K562 (cell line): ENCODE measurements at regions not wholly inside any gene's neighbourhood (a gene's known extent, or its start where the extent isn't known, plus 50 kb on each side); places are given as distances from the start of the nearest gene placed in this dataset.

ENCODE experiments used
- ATAC-seq: fragments of 200-7000 bp; cut with Tn5 transposase; 3 replicates; pipeline ENCODE4 v1.9.1; 2020; ENCODE audit warnings: moderate library complexity
- BruUV-seq: library from RNA; stranded (reverse); fragments of 400-500 nt; replicated peaks from 2 replicates; lab custom pipeline; 2021; lab: Mats Ljungman, UMichigan
- CTCF ChIA-PET: fragments of 300-600 bp; formaldehyde crosslinking; extraction: SDS; loops from one replicate; lab custom pipeline; 2021; ENCODE audit warnings: low intra/inter-chr PET ratio; lab: Yijun Ruan, JAX
- POLR2A ChIA-PET: fragments of 300-600, 350-650 bp; sonication (Branson Sonifier 250); formaldehyde crosslinking; extraction: SDS; loops from one replicate; lab custom pipeline; 2021; ENCODE audit warnings: antibody characterized with exemption, inconsistent platforms; lab: Yijun Ruan, JAX
- DNase-seq, 4 experiments: peaks; one replicate each; pipeline versions ENCODE4 v3.0.0 to v3.0.0-alpha.2; 2011 to 2018; ENCODE audit warnings: low spot score in 3 of 4, mixed read lengths in 3 of 4; ENCODE audit errors: extremely low read depth in 1 of 4
- FAIRE-seq: peaks from 2 replicates; lab custom pipeline; 2011; peaks lifted over from hg19 to GRCh38; lab: Jason Lieb, UNC
- H2AFZ ChIP-seq: 2 replicates; pipeline ENCODE4 v1.6.0; 2011; ENCODE audit warnings: low read depth, low read length, control low read depth, inconsistent platforms
- H3K27ac ChIP-seq: fragments of 200-600 bp; 3 replicates; pipeline ENCODE4 v1.8.0; 2011; ENCODE audit warnings: low read depth, mild to moderate bottlenecking, control low read depth, inconsistent platforms, low read length, moderate library complexity, mixed read lengths; ENCODE audit errors: extremely low read depth
- H3K27me3 ChIP-seq, 2 experiments: fragments of 300-600 bp in 1 of 2; 2 replicates in 1 of 2; 3 replicates in 1 of 2; pipeline versions ENCODE4 v1.6.0 to v1.8.0; 2011; ENCODE audit warnings: inconsistent platforms in 2 of 2, low read length in 2 of 2, mild to moderate bottlenecking in 1 of 2, mixed read lengths in 1 of 2, moderate library complexity in 1 of 2; ENCODE audit not compliant: control insufficient read depth in 2 of 2, insufficient read depth in 2 of 2
- H3K36me3 ChIP-seq: fragments of 300-600 bp; 3 replicates; pipeline ENCODE4 v1.8.0; 2011; ENCODE audit warnings: mild to moderate bottlenecking, low read length, inconsistent platforms; ENCODE audit not compliant: control insufficient read depth, insufficient read depth
- H3K4me1 ChIP-seq, 2 experiments: fragments of 200-600 bp in 1 of 2; replicated peaks in 1 of 2; 2 replicates in 1 of 2; 3 replicates in 1 of 2; pipeline versions ENCODE4 v1.5.1 to v1.8.0; 2011; ENCODE audit warnings: inconsistent platforms in 2 of 2, low read length in 2 of 2, mild to moderate bottlenecking in 1 of 2, mixed read lengths in 1 of 2, moderate library complexity in 1 of 2; ENCODE audit not compliant: control insufficient read depth in 2 of 2, insufficient read depth in 2 of 2
- H3K4me2 ChIP-seq: 2 replicates; pipeline ENCODE4 v1.6.1; 2011; ENCODE audit warnings: low read length, control low read depth, inconsistent platforms, mixed read lengths; ENCODE audit not compliant: insufficient read depth
- H3K4me3 ChIP-seq: fragments of 200-600 bp; sonication (generic), shearing (Covaris generic); 2 replicates; pipeline ENCODE4 v1.5.1; 2016; ENCODE audit warnings: control low read depth, inconsistent platforms
- H3K79me2 ChIP-seq: fragments of 200-600 bp; 3 replicates; pipeline ENCODE4 v1.8.0; 2011; ENCODE audit warnings: low read length, inconsistent platforms; ENCODE audit not compliant: control insufficient read depth, insufficient read depth
- H3K9ac ChIP-seq, 2 experiments: 2 replicates each; pipeline versions ENCODE4 v1.6.0 to v1.6.1; 2011; ENCODE audit warnings: low read depth in 2 of 2, low read length in 2 of 2, control low read depth in 1 of 2, inconsistent platforms in 1 of 2, mild to moderate bottlenecking in 1 of 2, mixed read lengths in 1 of 2; ENCODE audit not compliant: insufficient read depth in 1 of 2
- H3K9me1 ChIP-seq: one replicate; pipeline ENCODE4 v1.6.0; 2011; ENCODE audit warnings: inconsistent platforms, mild to moderate bottlenecking, low read length, moderate library complexity; ENCODE audit not compliant: control insufficient read depth, insufficient read depth
- H3K9me3 ChIP-seq: replicated peaks from 2 replicates; pipeline ENCODE4 v1.5.1; 2011; ENCODE audit warnings: low read depth, low read length, inconsistent platforms; ENCODE audit not compliant: control insufficient read depth, insufficient read depth
- H4K20me1 ChIP-seq: replicated peaks from 2 replicates; pipeline ENCODE4 v1.6.1; 2011; ENCODE audit warnings: low read length, inconsistent platforms, mixed read lengths; ENCODE audit not compliant: control insufficient read depth, insufficient read depth
- ARID3B ChIP-seq: fragments of 250-450 bp; sonication (Bioruptor Pico); IDR thresholded peaks from 2 replicates; pipeline ENCODE4 v1.4.0; 2020; ENCODE audit warnings: borderline replicate concordance
- CEBPG ChIP-seq, 3 experiments: fragments of 200-800 bp in 1 of 3; sonication (Bioruptor generic) in 1 of 3; sonication (generic) in 1 of 3; formaldehyde crosslinking in 1 of 3; IDR thresholded peaks in 2 of 3; conservative IDR thresholded peaks in 1 of 3; 2 replicates each; pipeline versions ENCODE4 v1.6.1 to v1.8.0; 2016 to 2022; ENCODE audit warnings: missing compliant biosample characterization in 2 of 3, missing genetic modification characterization in 2 of 3, mild to moderate bottlenecking in 1 of 3, missing genetic modification reagents in 1 of 3
- HIVEP1 ChIP-seq: fragments of 250-450 bp; sonication (Bioruptor Pico); IDR thresholded peaks from 2 replicates; pipeline ENCODE4 v1.4.0; 2020; ENCODE audit warnings: mild to moderate bottlenecking
- MAZ ChIP-seq, 2 experiments: fragments of 450-650 bp in 1 of 2; sonication (generic) in 1 of 2; formaldehyde crosslinking; IDR thresholded peaks in 1 of 2; conservative IDR thresholded peaks in 1 of 2; 2 replicates each; pipeline versions ENCODE4 v1.4.0 to v1.5.0; 2020; ENCODE audit warnings: mild to moderate bottlenecking in 1 of 2, missing genetic modification reagents in 1 of 2
- PHTF2 ChIP-seq: fragments of 250-450 bp; sonication (Bioruptor Pico); IDR thresholded peaks from 2 replicates; pipeline ENCODE4 v1.5.0; 2021; ENCODE audit warnings: mild to moderate bottlenecking
- SNIP1 ChIP-seq: fragments of 450-650 bp; IDR thresholded peaks from 2 replicates; pipeline ENCODE4 v1.7.1; 2017; ENCODE audit warnings: low read depth, mild to moderate bottlenecking
- TSC22D4 ChIP-seq: fragments of 450-650 bp; IDR thresholded peaks from 2 replicates; pipeline ENCODE4 v1.6.1; 2016; ENCODE audit warnings: missing genetic modification characterization, missing biosample characterization, control low read depth
- TSHZ1 ChIP-seq: fragments of 250-450 bp; sonication (Bioruptor Pico); IDR thresholded peaks from 2 replicates; pipeline ENCODE4 v1.4.0; 2020; ENCODE audit warnings: mild to moderate bottlenecking, moderate library complexity
- XRCC3 ChIP-seq: fragments of 450-650 bp; IDR thresholded peaks from 2 replicates; pipeline ENCODE4 v1.6.1; 2017; ENCODE audit warnings: mild to moderate bottlenecking, moderate library complexity
- ZNF143 ChIP-seq: sonication (generic); formaldehyde crosslinking; IDR thresholded peaks from 2 replicates; pipeline ENCODE4 v1.9.0; 2022; ENCODE audit warnings: mild to moderate bottlenecking, missing genetic modification reagents
- whole genome bisulfite sequencing: fragments of 100-300 bp; shearing (Covaris generic); methylation state at CpG from one replicate; pipeline ENCODE4 v1.1.6; 2016; ENCODE audit warnings: low coverage, mixed read lengths; ENCODE audit not compliant: insufficient coverage; ENCODE audit errors: missing lambda C conversion rate; 5-methylcytosine and 5-hydroxymethylcytosine counted together
- in situ Hi-C: fragments of 300-500 bp; cut with MboI; formaldehyde crosslinking; loops from 4 replicates; pipeline ENCODE4 v1.15.0; 2018; ENCODE audit warnings: inconsistent platforms, mixed read lengths
- intact Hi-C: fragments of 100-400 bp; cut with micrococcal nuclease; formaldehyde crosslinking; loops from 2 replicates; pipeline ENCODE4 v1.14.2; 2022
- TF ChIP-seq, protein P1 (sequence below): fragments of 450-650 bp; IDR thresholded peaks from 2 replicates; pipeline ENCODE4 v1.6.1; 2016; ENCODE audit warnings: mild to moderate bottlenecking

DNA sequence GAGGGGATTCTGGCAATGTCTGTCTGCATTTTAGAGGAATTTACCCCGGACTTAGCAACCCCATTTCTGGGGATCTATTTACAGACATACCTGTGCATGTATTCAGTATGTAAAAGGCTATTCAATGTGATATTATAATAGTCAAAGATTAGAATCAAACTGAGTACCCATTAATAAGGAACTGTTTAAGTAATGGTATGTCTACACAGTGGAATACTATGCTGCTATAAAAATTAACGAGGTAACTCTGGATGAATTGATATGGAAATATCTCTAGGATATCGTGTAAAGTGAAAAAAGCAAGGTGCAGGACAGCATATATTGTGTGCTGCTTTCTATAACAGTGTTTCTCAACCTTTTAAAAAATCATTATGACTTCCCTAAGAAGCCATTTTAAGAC is 186.9 kb downstream of the SEMA6A start:
- BruUV-seq: no TSS peak
- CTCF ChIA-PET: no interaction called here

More for the DNA sequence above, 186.9 kb downstream of the SEMA6A start:
- Histone ChIP-seq H3K9ac (no peak overlapping the region), H3K27me3 (no peaks in the 10 kb centered on the region), H3K9me1 (no peaks in the 10 kb centered on the region), H3K79me2 (no peaks in the 10 kb centered on the region), H3K4me1 (no peaks in the 10 kb centered on the region; a peak in 1 of 5 replicates), H3K9me3 (no peaks in the 10 kb centered on the region), H3K4me3 (no peak overlapping the region), H2AFZ (no peak overlapping the region), H3K4me2 (no peak overlapping the region), H4K20me1 (no peaks in the 10 kb centered on the region), H3K27ac (no peak overlapping the region), H3K36me3 (no peaks in the 10 kb centered on the region)
- ATAC-seq: no peak
- no peak for TF ChIP-seq ARID3B (CRISPR knock-in tag)
- no peak for TF ChIP-seq ZNF143 (CRISPR knock-in tag)
- no peak for TF ChIP-seq TSHZ1 (CRISPR knock-in tag)
- no peak for TF ChIP-seq HIVEP1
- no peak for TF ChIP-seq TSC22D4
- TF ChIP-seq XRCC3: no peak
- no peak for TF ChIP-seq SNIP1
- TF ChIP-seq, protein P1, sequence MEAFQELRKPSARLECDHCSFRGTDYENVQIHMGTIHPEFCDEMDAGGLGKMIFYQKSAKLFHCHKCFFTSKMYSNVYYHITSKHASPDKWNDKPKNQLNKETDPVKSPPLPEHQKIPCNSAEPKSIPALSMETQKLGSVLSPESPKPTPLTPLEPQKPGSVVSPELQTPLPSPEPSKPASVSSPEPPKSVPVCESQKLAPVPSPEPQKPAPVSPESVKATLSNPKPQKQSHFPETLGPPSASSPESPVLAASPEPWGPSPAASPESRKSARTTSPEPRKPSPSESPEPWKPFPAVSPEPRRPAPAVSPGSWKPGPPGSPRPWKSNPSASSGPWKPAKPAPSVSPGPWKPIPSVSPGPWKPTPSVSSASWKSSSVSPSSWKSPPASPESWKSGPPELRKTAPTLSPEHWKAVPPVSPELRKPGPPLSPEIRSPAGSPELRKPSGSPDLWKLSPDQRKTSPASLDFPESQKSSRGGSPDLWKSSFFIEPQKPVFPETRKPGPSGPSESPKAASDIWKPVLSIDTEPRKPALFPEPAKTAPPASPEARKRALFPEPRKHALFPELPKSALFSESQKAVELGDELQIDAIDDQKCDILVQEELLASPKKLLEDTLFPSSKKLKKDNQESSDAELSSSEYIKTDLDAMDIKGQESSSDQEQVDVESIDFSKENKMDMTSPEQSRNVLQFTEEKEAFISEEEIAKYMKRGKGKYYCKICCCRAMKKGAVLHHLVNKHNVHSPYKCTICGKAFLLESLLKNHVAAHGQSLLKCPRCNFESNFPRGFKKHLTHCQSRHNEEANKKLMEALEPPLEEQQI: no peak
- TF ChIP-seq PHTF2 (CRISPR knock-in tag): no peak
- TF ChIP-seq MAZ (CRISPR knock-in tag; conservative IDR thresholded peaks at IDR 0.05 in 1 of 2, IDR thresholded peaks at IDR 0.05 in 1 of 2): no peak
- no peak for TF ChIP-seq CEBPG (CRISPR knock-in tag; IDR thresholded peaks at IDR 0.05)
- no peak for TF ChIP-seq CEBPG (tag; conservative IDR thresholded peaks at IDR 0.05 in 1 of 2, IDR thresholded peaks at IDR 0.05 in 1 of 2)
- FAIRE-seq: no peak
- POLR2A ChIA-PET: no interaction called here
- DNase-seq: no peak
- WGBS: 4% methylated on average over 3 of the region's 3 CpGs
- in situ Hi-C loops (no loop called here), intact Hi-C loops (no loop called here)
